SK-N-SH (cell line): ENCODE measurements at regions not wholly inside any gene's neighbourhood (a gene's known extent, or its start where the extent isn't known, plus 50 kb on each side); places are given as distances from the start of the nearest gene placed in this dataset.

ENCODE experiments used
- CTCF ChIA-PET: fragments of 300-600, 350-600 bp; formaldehyde crosslinking; extraction: SDS; loops from one replicate; lab custom pipeline; 2021; lab: Yijun Ruan, JAX
- POLR2A ChIA-PET: fragments of 350-600 bp; sonication (Branson Sonifier 250); formaldehyde crosslinking; extraction: SDS; loops from one replicate; lab custom pipeline; 2020; ENCODE audit warnings: antibody characterized with exemption, inconsistent platforms; lab: Yijun Ruan, JAX
- DNase-seq: peaks from one replicate; pipeline ENCODE4 v3.0.0; 2012
- H2AFZ ChIP-seq: fragments of 200-600 bp; sonication (generic); 2 replicates; pipeline ENCODE4 v1.8.1; 2016; ENCODE audit warnings: antibody characterized with exemption, mild to moderate bottlenecking, low read depth
- H3F3A ChIP-seq: fragments of 200-600 bp; sonication (generic); replicated peaks from 2 replicates; pipeline ENCODE3; 2016; ENCODE audit warnings: antibody characterized with exemption, mild to moderate bottlenecking; ENCODE audit not compliant: insufficient read depth
- H3K27ac ChIP-seq, 2 experiments: fragments of 200-500 bp in 1 of 2; fragments of 200-600 bp in 1 of 2; sonication (Bioruptor generic) in 1 of 2; sonication (generic), shearing (Covaris generic) in 1 of 2; 2 replicates each; pipeline versions ENCODE4 v1.5.1 to v1.6.1; 2014 to 2016; ENCODE audit warnings: low read depth in 2 of 2, inconsistent platforms in 1 of 2, low read length in 1 of 2, mild to moderate bottlenecking in 1 of 2, mixed read lengths in 1 of 2
- H3K27me3 ChIP-seq: fragments of 200-600 bp; sonication (generic), shearing (Covaris generic); 2 replicates; pipeline ENCODE4 v1.6.1; 2016; ENCODE audit warnings: mixed run types; ENCODE audit not compliant: insufficient read depth
- H3K36me3 ChIP-seq, 2 experiments: fragments of 200-500 bp in 1 of 2; fragments of 200-600 bp in 1 of 2; sonication (Bioruptor generic) in 1 of 2; sonication (generic) in 1 of 2; replicated peaks in 1 of 2; 2 replicates each; pipeline versions ENCODE3 to v1.5.1; 2014 to 2016; ENCODE audit warnings: low read length in 1 of 2, mild to moderate bottlenecking in 1 of 2; ENCODE audit not compliant: insufficient read depth in 2 of 2, control insufficient read depth in 1 of 2
- H3K4me1 ChIP-seq, 2 experiments: fragments of 200-500 bp in 1 of 2; fragments of 200-600 bp in 1 of 2; sonication (Bioruptor generic) in 1 of 2; sonication (generic), shearing (Covaris generic) in 1 of 2; 2 replicates each; pipeline versions ENCODE4 v1.5.1 to v1.6.1; 2014 to 2016; ENCODE audit warnings: low read depth in 1 of 2, low read length in 1 of 2, mixed run types in 1 of 2; ENCODE audit not compliant: insufficient read depth in 2 of 2, control insufficient read depth in 1 of 2
- H3K4me2 ChIP-seq: fragments of 200-600 bp; sonication (generic), shearing (Covaris generic); 2 replicates; pipeline ENCODE4 v1.6.1; 2017; ENCODE audit warnings: mixed run types
- H3K4me3 ChIP-seq, 2 experiments: fragments of 200-500 bp in 1 of 2; fragments of 200-600 bp in 1 of 2; sonication (Bioruptor generic) in 1 of 2; sonication (generic), shearing (Covaris generic) in 1 of 2; 2 replicates each; pipeline versions ENCODE4 v1.5.1 to v1.8.1; 2014 to 2016; ENCODE audit warnings: low read depth in 2 of 2, inconsistent platforms in 1 of 2, low read length in 1 of 2, mild to moderate bottlenecking in 1 of 2, mixed read lengths in 1 of 2, moderate library complexity in 1 of 2
- H3K79me2 ChIP-seq: fragments of 200-600 bp; sonication (generic); 2 replicates; pipeline ENCODE4 v1.8.1; 2017; ENCODE audit warnings: mild to moderate bottlenecking; ENCODE audit not compliant: insufficient read depth
- H3K9ac ChIP-seq: fragments of 200-600 bp; sonication (generic); 2 replicates; pipeline ENCODE4 v1.6.1; 2017; ENCODE audit warnings: mixed run types
- H3K9me2 ChIP-seq: fragments of 200-600 bp; sonication (generic); 2 replicates; pipeline ENCODE4 v1.6.1; 2017; ENCODE audit warnings: mixed run types
- H3K9me3 ChIP-seq: fragments of 200-600 bp; sonication (generic); 2 replicates; pipeline ENCODE4 v1.6.1; 2017; ENCODE audit warnings: mixed run types, mild to moderate bottlenecking, moderate library complexity
- H4K20me1 ChIP-seq: fragments of 200-600 bp; sonication (generic); 2 replicates; pipeline ENCODE4 v1.6.1; 2017; ENCODE audit warnings: mild to moderate bottlenecking, mixed run types; ENCODE audit not compliant: insufficient read depth
- EZH2phosphoT487 ChIP-seq: fragments of 200-600 bp; sonication (generic); IDR thresholded peaks from 2 replicates; pipeline ENCODE4 v1.6.1; 2017; ENCODE audit warnings: low read depth, mixed run types, mild to moderate bottlenecking, antibody characterized with exemption, moderate library complexity, borderline replicate concordance
- FOSL2 ChIP-seq: IDR thresholded peaks from 2 replicates; pipeline ENCODE4 v1.4.0; 2012; ENCODE audit warnings: low read depth, mild to moderate bottlenecking, moderate library complexity, borderline replicate concordance
- FOXJ3 ChIP-seq: sonication (generic); formaldehyde crosslinking; IDR thresholded peaks from 2 replicates; pipeline ENCODE4 v1.5.1; 2020; ENCODE audit warnings: mild to moderate bottlenecking, missing genetic modification reagents
- FOXM1 ChIP-seq: IDR thresholded peaks from 2 replicates; pipeline ENCODE4 v1.4.0; 2012; ENCODE audit warnings: low read depth, mild to moderate bottlenecking
- NFIC ChIP-seq: IDR thresholded peaks from 2 replicates; pipeline ENCODE4 v1.4.0; 2012; ENCODE audit warnings: borderline replicate concordance
- SIN3A ChIP-seq: IDR thresholded peaks from 2 replicates; pipeline ENCODE4 v1.6.1; 2012; ENCODE audit warnings: low read depth, mild to moderate bottlenecking, low read length, moderate library complexity, borderline replicate concordance
- SMC3 ChIP-seq: IDR thresholded peaks from 2 replicates; pipeline ENCODE4 v1.6.1; 2012; ENCODE audit warnings: low read depth, low read length, improper control_type of control experiment
- TAF1 ChIP-seq: IDR thresholded peaks from 2 replicates; pipeline ENCODE4 v1.6.1; 2012; ENCODE audit warnings: low read depth, mild to moderate bottlenecking, low read length, moderate library complexity, borderline replicate concordance
- TEAD4 ChIP-seq: IDR thresholded peaks from 2 replicates; pipeline ENCODE4 v1.4.0; 2012; ENCODE audit warnings: mild to moderate bottlenecking, borderline replicate concordance; ENCODE audit not compliant: insufficient read depth
- YY1 ChIP-seq: IDR thresholded peaks from 2 replicates; pipeline ENCODE4 v1.4.0; 2012; ENCODE audit warnings: low read depth, mild to moderate bottlenecking
- WGBS: methylation state at CpG from one replicate; pipeline ENCODE4 v1.1.6; 2017; ENCODE audit warnings: low lambda C conversion rate; 5-methylcytosine and 5-hydroxymethylcytosine counted together
- TF ChIP-seq, protein P1 (sequence below): fragments of 200-600 bp; sonication (generic); IDR thresholded peaks from 2 replicates; pipeline ENCODE4 v1.6.1; 2017; ENCODE audit warnings: antibody characterized with exemption, mild to moderate bottlenecking, moderate library complexity
- TF ChIP-seq, protein P2 (sequence below): IDR thresholded peaks from 2 replicates; pipeline ENCODE4 v1.6.1; 2012; ENCODE audit warnings: mild to moderate bottlenecking, low read depth, low read length, moderate library complexity

DNA sequence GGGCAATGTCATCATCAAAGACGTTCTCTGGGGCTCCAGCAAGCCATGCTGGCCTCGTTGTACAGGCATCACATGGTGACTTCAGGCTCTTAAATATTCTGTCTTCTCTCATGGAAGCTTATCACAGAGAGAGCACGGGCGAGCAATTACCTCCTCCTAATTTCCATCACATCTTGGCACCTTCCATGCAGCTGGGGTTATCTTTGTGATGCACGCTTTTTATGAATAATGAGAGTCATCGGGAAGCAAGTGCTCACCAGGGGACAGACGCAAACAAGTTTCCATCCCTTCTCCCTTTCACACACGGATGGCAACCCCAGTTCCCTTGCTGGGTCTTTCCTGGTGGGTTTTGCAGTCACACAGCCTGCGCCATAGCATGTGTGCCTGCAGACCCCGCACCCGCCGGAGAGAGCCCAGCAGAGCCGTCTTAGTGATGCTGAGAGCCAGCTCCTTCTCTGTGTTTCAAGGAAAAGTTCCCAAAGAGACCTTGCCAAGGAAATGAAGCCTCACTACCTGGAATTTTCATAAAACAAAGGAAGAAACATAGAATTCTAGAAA is 116.3 kb upstream of the AFDN start:
- DNase-seq, result peak; percentile 18
- Histone ChIP-seq H3K79me2 (no peaks in the 10 kb centered on the region), H3K4me3 (no peak overlapping the region), H3K9me2 (no peaks in the 10 kb centered on the region), H3K9me3 (no peaks in the 10 kb centered on the region), H3K36me3 (no peaks in the 10 kb centered on the region), H3K4me1 (peaks cover 0 to 4% of the 10 kb centered on the region in 2 experiments; a peak in 1 of 4 replicates), H2AFZ (no peak overlapping the region), H3K27me3 (no peaks in the 10 kb centered on the region), H3K27ac (no peak overlapping the region), H3F3A (no peaks in the 10 kb centered on the region), H4K20me1 (no peaks in the 10 kb centered on the region), H3K4me2 (no peak overlapping the region), H3K9ac (no peak overlapping the region)
- ChIA-PET POLR2A (no interaction called here), CTCF (no interaction called here)
- TF ChIP-seq FOSL2, result no peak
- no peak for TF ChIP-seq SIN3A
- no peak for TF ChIP-seq TEAD4
- no peak for TF ChIP-seq FOXJ3 (CRISPR knock-in tag)
- TF ChIP-seq NFIC, result no peak
- TF ChIP-seq SMC3, result no peak
- TF ChIP-seq EZH2phosphoT487, result no peak
- TF ChIP-seq, protein P1, sequence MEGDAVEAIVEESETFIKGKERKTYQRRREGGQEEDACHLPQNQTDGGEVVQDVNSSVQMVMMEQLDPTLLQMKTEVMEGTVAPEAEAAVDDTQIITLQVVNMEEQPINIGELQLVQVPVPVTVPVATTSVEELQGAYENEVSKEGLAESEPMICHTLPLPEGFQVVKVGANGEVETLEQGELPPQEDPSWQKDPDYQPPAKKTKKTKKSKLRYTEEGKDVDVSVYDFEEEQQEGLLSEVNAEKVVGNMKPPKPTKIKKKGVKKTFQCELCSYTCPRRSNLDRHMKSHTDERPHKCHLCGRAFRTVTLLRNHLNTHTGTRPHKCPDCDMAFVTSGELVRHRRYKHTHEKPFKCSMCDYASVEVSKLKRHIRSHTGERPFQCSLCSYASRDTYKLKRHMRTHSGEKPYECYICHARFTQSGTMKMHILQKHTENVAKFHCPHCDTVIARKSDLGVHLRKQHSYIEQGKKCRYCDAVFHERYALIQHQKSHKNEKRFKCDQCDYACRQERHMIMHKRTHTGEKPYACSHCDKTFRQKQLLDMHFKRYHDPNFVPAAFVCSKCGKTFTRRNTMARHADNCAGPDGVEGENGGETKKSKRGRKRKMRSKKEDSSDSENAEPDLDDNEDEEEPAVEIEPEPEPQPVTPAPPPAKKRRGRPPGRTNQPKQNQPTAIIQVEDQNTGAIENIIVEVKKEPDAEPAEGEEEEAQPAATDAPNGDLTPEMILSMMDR, result no peak
- TF ChIP-seq YY1, result no peak
- TF ChIP-seq, protein P2, sequence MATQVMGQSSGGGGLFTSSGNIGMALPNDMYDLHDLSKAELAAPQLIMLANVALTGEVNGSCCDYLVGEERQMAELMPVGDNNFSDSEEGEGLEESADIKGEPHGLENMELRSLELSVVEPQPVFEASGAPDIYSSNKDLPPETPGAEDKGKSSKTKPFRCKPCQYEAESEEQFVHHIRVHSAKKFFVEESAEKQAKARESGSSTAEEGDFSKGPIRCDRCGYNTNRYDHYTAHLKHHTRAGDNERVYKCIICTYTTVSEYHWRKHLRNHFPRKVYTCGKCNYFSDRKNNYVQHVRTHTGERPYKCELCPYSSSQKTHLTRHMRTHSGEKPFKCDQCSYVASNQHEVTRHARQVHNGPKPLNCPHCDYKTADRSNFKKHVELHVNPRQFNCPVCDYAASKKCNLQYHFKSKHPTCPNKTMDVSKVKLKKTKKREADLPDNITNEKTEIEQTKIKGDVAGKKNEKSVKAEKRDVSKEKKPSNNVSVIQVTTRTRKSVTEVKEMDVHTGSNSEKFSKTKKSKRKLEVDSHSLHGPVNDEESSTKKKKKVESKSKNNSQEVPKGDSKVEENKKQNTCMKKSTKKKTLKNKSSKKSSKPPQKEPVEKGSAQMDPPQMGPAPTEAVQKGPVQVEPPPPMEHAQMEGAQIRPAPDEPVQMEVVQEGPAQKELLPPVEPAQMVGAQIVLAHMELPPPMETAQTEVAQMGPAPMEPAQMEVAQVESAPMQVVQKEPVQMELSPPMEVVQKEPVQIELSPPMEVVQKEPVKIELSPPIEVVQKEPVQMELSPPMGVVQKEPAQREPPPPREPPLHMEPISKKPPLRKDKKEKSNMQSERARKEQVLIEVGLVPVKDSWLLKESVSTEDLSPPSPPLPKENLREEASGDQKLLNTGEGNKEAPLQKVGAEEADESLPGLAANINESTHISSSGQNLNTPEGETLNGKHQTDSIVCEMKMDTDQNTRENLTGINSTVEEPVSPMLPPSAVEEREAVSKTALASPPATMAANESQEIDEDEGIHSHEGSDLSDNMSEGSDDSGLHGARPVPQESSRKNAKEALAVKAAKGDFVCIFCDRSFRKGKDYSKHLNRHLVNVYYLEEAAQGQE, result no peak
- 48% methylated on average over 13 of the region's 13 CpGs for WGBS

DNA sequence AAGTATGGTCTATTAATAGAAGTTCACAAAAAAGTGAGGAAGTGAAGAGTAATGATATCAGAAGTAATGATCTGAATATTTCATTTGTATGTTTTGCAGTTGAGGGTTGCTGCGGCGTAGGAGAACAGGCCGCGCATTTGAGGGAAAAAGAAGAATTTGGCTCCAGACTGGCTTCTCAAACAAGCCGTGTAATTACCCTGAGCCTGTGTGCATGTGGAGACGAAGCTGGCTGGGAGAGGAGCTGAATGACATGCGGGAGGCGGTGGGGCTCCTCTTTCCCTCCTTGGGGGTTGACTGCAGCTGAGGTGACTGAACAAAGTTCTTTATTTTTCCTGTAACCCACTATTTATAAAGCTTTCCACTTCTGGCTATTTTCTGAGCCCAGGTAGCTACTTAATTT is 115.5 kb upstream of the AFDN start:
- CTCF ChIA-PET, result no interaction called here
- Histone ChIP-seq H3K4me3 (no peak overlapping the region), H3F3A (no peaks in the 10 kb centered on the region), H3K36me3 (no peaks in the 10 kb centered on the region), H3K4me2 (no peak overlapping the region), H3K9ac (no peak overlapping the region), H3K9me2 (no peaks in the 10 kb centered on the region), H3K79me2 (no peaks in the 10 kb centered on the region), H3K4me1 (peaks cover 0 to 4% of the 10 kb centered on the region in 2 experiments; a peak in 1 of 4 replicates), H2AFZ (no peak overlapping the region), H3K27me3 (no peaks in the 10 kb centered on the region), H4K20me1 (no peaks in the 10 kb centered on the region), H3K9me3 (no peaks in the 10 kb centered on the region), H3K27ac (no peak overlapping the region)
- no peak for TF ChIP-seq TAF1
- TF ChIP-seq, protein P1, result no peak
- no peak for TF ChIP-seq FOXM1
- TF ChIP-seq, protein P2, result no peak
- POLR2A ChIA-PET, result no interaction called here
- WGBS, result 76% methylated on average over 8 of the region's 8 CpGs
- peak; percentile 22 for DNase-seq
